Superior temporal gyrus (tissue), 1 donor: ENCODE measurements at regions not wholly inside any gene's neighbourhood (a gene's known extent, or its start where the extent isn't known, plus 50 kb on each side); places are given as distances from the start of the nearest gene placed in this dataset.

Experiments
- DNase-seq: peaks from one replicate; pipeline ENCODE4 v3.0.0-alpha.2; 2016; ENCODE audit errors: extremely low spot score

- DNase-seq, result peak; percentile 68
Observed at GRCh38 chr7:131105799-131106680, 221.6 kb upstream of the MKLN1 start.

- DNase-seq, result peak; percentile 52
Observed at GRCh38 chr7:131106681-131107336, 220.9 kb upstream of the MKLN1 start.

- peak; percentile 95 for DNase-seq
Observed at GRCh38 chr7:131107337-131108211, 220.1 kb upstream of the MKLN1 start.

GRCh38 chr7:131108212-131108940, 219.3 kb upstream of the MKLN1 start:
- DNase-seq, result peak; percentile 75

GRCh38 chr7:131109011-131109758, 218.5 kb upstream of the MKLN1 start:
- DNase-seq, result peak; percentile 72

GRCh38 chr7:131109759-131110296, 217.8 kb upstream of the MKLN1 start:
- peak; percentile 58 for DNase-seq

GRCh38 chr7:131110297-131111080, 217.2 kb upstream of the MKLN1 start:
- peak; percentile 58 for DNase-seq

- peak; percentile 68 for DNase-seq
Observed at GRCh38 chr7:131111081-131111576, 216.5 kb upstream of the MKLN1 start.

GRCh38 chr7:131111792-131112191, 215.9 kb upstream of the MKLN1 start:
- no peak for DNase-seq

- DNase-seq, result no peak
Observed at GRCh38 chr7:131112431-131112830, 215.2 kb upstream of the MKLN1 start.

- DNase-seq, result no peak
Observed at GRCh38 chr7:131115340-131115739, 212.3 kb upstream of the MKLN1 start.

- no peak for DNase-seq
Observed at GRCh38 chr7:131117439-131117838, 210.2 kb upstream of the MKLN1 start.

GRCh38 chr7:131119381-131119780, 208.3 kb upstream of the MKLN1 start:
- DNase-seq, result no peak

GRCh38 chr7:131122394-131122793, 205.3 kb upstream of the MKLN1 start:
- DNase-seq, result no peak

GRCh38 chr7:131124001-131124629, 203.6 kb upstream of the MKLN1 start:
- DNase-seq, result no peak

- DNase-seq, result no peak
Observed at GRCh38 chr7:131124867-131125266, 202.8 kb upstream of the MKLN1 start.

- no peak for DNase-seq
Observed at GRCh38 chr7:131130324-131130723, 197.4 kb upstream of the MKLN1 start.

- no peak for DNase-seq
Observed at GRCh38 chr7:131131012-131131745, 196.5 kb upstream of the MKLN1 start.
